MV-4-11 (cell line): ENCODE measurements at regions not wholly inside any gene's neighbourhood (a gene's known extent, or its start where the extent isn't known, plus 50 kb on each side); places are given as distances from the start of the nearest gene placed in this dataset.
"Not testable (repeated sequence)": the region's sequence is repeated elsewhere in the genome, so short reads cannot be mapped to it uniquely, and the experiment has no call there.

ENCODE experiments used
- DNase-seq: peaks from one replicate; lab custom pipeline; 2025; lab: John Stamatoyannopoulos, UW

GRCh38 chrX:89539150-89539549 lies 382.6 kb upstream of the TGIF2LX start:
- DNase-seq: not testable (repeated sequence)

- not testable (repeated sequence) for DNase-seq
These were observed 364.6 kb upstream of the TGIF2LX start for GRCh38 chrX:89557146-89557545.

- DNase-seq: not testable (repeated sequence)
These were observed 359.6 kb upstream of the TGIF2LX start for GRCh38 chrX:89562079-89562478.

GRCh38 chrX:89563107-89563506 lies 358.6 kb upstream of the TGIF2LX start:
- DNase-seq: not testable (repeated sequence)

GRCh38 chrX:89567787-89568186 lies 353.9 kb upstream of the TGIF2LX start:
- DNase-seq: not testable (repeated sequence)

GRCh38 chrX:89581868-89582267 lies 339.8 kb upstream of the TGIF2LX start:
- DNase-seq: not testable (repeated sequence)

- not testable (repeated sequence) for DNase-seq
These were observed 289.9 kb upstream of the TGIF2LX start for GRCh38 chrX:89631858-89632257.

- DNase-seq: not testable (repeated sequence)
These were observed 285.8 kb upstream of the TGIF2LX start for GRCh38 chrX:89635887-89636286.

GRCh38 chrX:89658662-89659061 lies 263.0 kb upstream of the TGIF2LX start:
- not testable (repeated sequence) for DNase-seq

GRCh38 chrX:89706481-89706880 lies 215.2 kb upstream of the TGIF2LX start:
- not testable (repeated sequence) for DNase-seq

- DNase-seq: not testable (repeated sequence)
These were observed 214.3 kb upstream of the TGIF2LX start for GRCh38 chrX:89707363-89707927.

- DNase-seq: not testable (repeated sequence)
These were observed 187.3 kb upstream of the TGIF2LX start for GRCh38 chrX:89734367-89734766.

- not testable (repeated sequence) for DNase-seq
These were observed 165.2 kb upstream of the TGIF2LX start for GRCh38 chrX:89756466-89756865.

GRCh38 chrX:89757767-89758166 lies 163.9 kb upstream of the TGIF2LX start:
- DNase-seq: not testable (repeated sequence)

- DNase-seq: not testable (repeated sequence)
These were observed 162.5 kb upstream of the TGIF2LX start for GRCh38 chrX:89759076-89759685.

GRCh38 chrX:89771639-89772038 lies 150.1 kb upstream of the TGIF2LX start:
- DNase-seq: not testable (repeated sequence)

GRCh38 chrX:89811440-89811839 lies 110.3 kb upstream of the TGIF2LX start:
- not testable (repeated sequence) for DNase-seq

- DNase-seq: not testable (repeated sequence)
These were observed 82.0 kb upstream of the TGIF2LX start for GRCh38 chrX:89839723-89840122.

GRCh38 chrX:89871662-89872061 lies 50.0 kb upstream of the TGIF2LX start:
- peak; percentile 13 for DNase-seq
